ENCODE measurements at regions not wholly inside any gene's neighbourhood (a gene's known extent, or its start where the extent isn't known, plus 50 kb on each side); places are given as distances from the start of the nearest gene placed in this dataset.

- Histone ChIP-seq H2AFZ (ENCODE audit: low read length) (no peak overlapping the region), H3K79me2 (ENCODE audit: low read length) (no peaks in the 10 kb centered on the region), H3K27me3 (ENCODE audit: low read length) (no peaks in the 10 kb centered on the region), H3K27ac (ENCODE audit: low read length) (no peak overlapping the region), H3K4me2 (ENCODE audit: low read depth, low read length, poor library complexity, severe bottlenecking) (no peak overlapping the region), H3K9me2 (replicated peaks; ENCODE audit: insufficient read depth, low read length) (no peaks in the 10 kb centered on the region), H3K9ac (ENCODE audit: low read length) (no peak overlapping the region), H3K4me3 (ENCODE audit: low read length) (no peak overlapping the region), H3K9me3 (ENCODE audit: low read length) (no peaks in the 10 kb centered on the region), H3K4me1 (ENCODE audit: low read length) (no peaks in the 10 kb centered on the region), H3K36me3 (ENCODE audit: insufficient read depth, low read length) (no peaks in the 10 kb centered on the region), H4K20me1 (ENCODE audit: insufficient read depth, low read depth, low read length) (no peaks in the 10 kb centered on the region)
- no peak for DNase-seq
These were observed 131.9 kb downstream of the RDH14 start for GRCh38 chr2:18428516-18428915.

GRCh38 chr2:18427762-18428161, 132.7 kb downstream of the RDH14 start:
- no peaks in the 10 kb centered on the region for H3K9me3 ChIP-seq (ENCODE audit: low read length)
- no peaks in the 10 kb centered on the region for H3K9me2 ChIP-seq (replicated peaks; ENCODE audit: insufficient read depth, low read length)
- H3K4me3 ChIP-seq (ENCODE audit: low read length) = no peak overlapping the region
- no peaks in the 10 kb centered on the region for H3K79me2 ChIP-seq (ENCODE audit: low read length)
- no peaks in the 10 kb centered on the region for H3K27me3 ChIP-seq (ENCODE audit: low read length)
- no peak overlapping the region for H3K9ac ChIP-seq (ENCODE audit: low read length)
- DNase-seq = no peak
- no peak overlapping the region for H2AFZ ChIP-seq (ENCODE audit: low read length)
- H4K20me1 ChIP-seq (ENCODE audit: insufficient read depth, low read depth, low read length) = no peaks in the 10 kb centered on the region
- no peak overlapping the region for H3K4me2 ChIP-seq (ENCODE audit: low read depth, low read length, poor library complexity, severe bottlenecking)
- no peaks in the 10 kb centered on the region for H3K36me3 ChIP-seq (ENCODE audit: insufficient read depth, low read length)
- no peak overlapping the region for H3K27ac ChIP-seq (ENCODE audit: low read length)
- H3K4me1 ChIP-seq (ENCODE audit: low read length) = no peaks in the 10 kb centered on the region

GRCh38 chr2:18426174-18426573, 134.3 kb downstream of the RDH14 start:
- no peaks in the 10 kb centered on the region for H3K27me3 ChIP-seq (ENCODE audit: low read length)
- H3K9me2 ChIP-seq (replicated peaks; ENCODE audit: insufficient read depth, low read length) = no peaks in the 10 kb centered on the region
- H2AFZ ChIP-seq (ENCODE audit: low read length) = no peak overlapping the region
- DNase-seq = no peak
- H3K36me3 ChIP-seq (ENCODE audit: insufficient read depth, low read length) = no peaks in the 10 kb centered on the region
- no peak overlapping the region for H3K9ac ChIP-seq (ENCODE audit: low read length)
- H3K4me2 ChIP-seq (ENCODE audit: low read depth, low read length, poor library complexity, severe bottlenecking) = no peak overlapping the region
- no peak overlapping the region for H3K4me3 ChIP-seq (ENCODE audit: low read length)
- no peaks in the 10 kb centered on the region for H3K9me3 ChIP-seq (ENCODE audit: low read length)
- no peaks in the 10 kb centered on the region for H3K4me1 ChIP-seq (ENCODE audit: low read length)
- H4K20me1 ChIP-seq (ENCODE audit: insufficient read depth, low read depth, low read length) = no peaks in the 10 kb centered on the region
- H3K27ac ChIP-seq (ENCODE audit: low read length) = no peak overlapping the region
- H3K79me2 ChIP-seq (ENCODE audit: low read length) = no peaks in the 10 kb centered on the region

GRCh38 chr2:18425210-18425703, 135.2 kb downstream of the RDH14 start:
- Histone ChIP-seq H3K4me2 (ENCODE audit: low read depth, low read length, poor library complexity, severe bottlenecking) (no peak overlapping the region), H3K9me3 (ENCODE audit: low read length) (no peaks in the 10 kb centered on the region), H3K4me1 (ENCODE audit: low read length) (no peaks in the 10 kb centered on the region), H3K36me3 (ENCODE audit: insufficient read depth, low read length) (no peaks in the 10 kb centered on the region), H3K9me2 (replicated peaks; ENCODE audit: insufficient read depth, low read length) (no peaks in the 10 kb centered on the region), H2AFZ (ENCODE audit: low read length) (no peak overlapping the region), H3K27me3 (ENCODE audit: low read length) (no peaks in the 10 kb centered on the region), H3K9ac (ENCODE audit: low read length) (no peak overlapping the region), H3K27ac (ENCODE audit: low read length) (no peak overlapping the region), H4K20me1 (ENCODE audit: insufficient read depth, low read depth, low read length) (no peaks in the 10 kb centered on the region), H3K4me3 (ENCODE audit: low read length) (no peak overlapping the region), H3K79me2 (ENCODE audit: low read length) (no peaks in the 10 kb centered on the region)
- DNase-seq = no peak

GRCh38 chr2:18423636-18424035, 136.8 kb downstream of the RDH14 start:
- no peak overlapping the region for H3K4me2 ChIP-seq (ENCODE audit: low read depth, low read length, poor library complexity, severe bottlenecking)
- H3K9ac ChIP-seq (ENCODE audit: low read length) = no peak overlapping the region
- H4K20me1 ChIP-seq (ENCODE audit: insufficient read depth, low read depth, low read length) = no peaks in the 10 kb centered on the region
- no peak overlapping the region for H2AFZ ChIP-seq (ENCODE audit: low read length)
- no peaks in the 10 kb centered on the region for H3K79me2 ChIP-seq (ENCODE audit: low read length)
- H3K27me3 ChIP-seq (ENCODE audit: low read length) = no peaks in the 10 kb centered on the region
- H3K9me2 ChIP-seq (replicated peaks; ENCODE audit: insufficient read depth, low read length) = no peaks in the 10 kb centered on the region
- H3K4me1 ChIP-seq (ENCODE audit: low read length) = no peaks in the 10 kb centered on the region
- no peak for DNase-seq
- no peak overlapping the region for H3K27ac ChIP-seq (ENCODE audit: low read length)
- no peaks in the 10 kb centered on the region for H3K9me3 ChIP-seq (ENCODE audit: low read length)
- H3K36me3 ChIP-seq (ENCODE audit: insufficient read depth, low read length) = no peaks in the 10 kb centered on the region
- no peak overlapping the region for H3K4me3 ChIP-seq (ENCODE audit: low read length)

GRCh38 chr2:18422432-18423165, 137.9 kb downstream of the RDH14 start:
- no peak for DNase-seq
- no peaks in the 10 kb centered on the region for H4K20me1 ChIP-seq (ENCODE audit: insufficient read depth, low read depth, low read length)
- no peak overlapping the region for H3K4me2 ChIP-seq (ENCODE audit: low read depth, low read length, poor library complexity, severe bottlenecking)
- H3K4me1 ChIP-seq (ENCODE audit: low read length) = no peaks in the 10 kb centered on the region
- no peaks in the 10 kb centered on the region for H3K27me3 ChIP-seq (ENCODE audit: low read length)
- H3K9me2 ChIP-seq (replicated peaks; ENCODE audit: insufficient read depth, low read length) = no peaks in the 10 kb centered on the region
- H3K79me2 ChIP-seq (ENCODE audit: low read length) = no peaks in the 10 kb centered on the region
- no peaks in the 10 kb centered on the region for H3K36me3 ChIP-seq (ENCODE audit: insufficient read depth, low read length)
- H3K4me3 ChIP-seq (ENCODE audit: low read length) = no peak overlapping the region
- no peak overlapping the region for H3K9ac ChIP-seq (ENCODE audit: low read length)
- H2AFZ ChIP-seq (ENCODE audit: low read length) = no peak overlapping the region
- H3K27ac ChIP-seq (ENCODE audit: low read length) = no peak overlapping the region
- no peaks in the 10 kb centered on the region for H3K9me3 ChIP-seq (ENCODE audit: low read length)

GRCh38 chr2:18413676-18414396, 146.6 kb downstream of the RDH14 start:
- Histone ChIP-seq H3K36me3 (ENCODE audit: insufficient read depth, low read length) (no peaks in the 10 kb centered on the region), H3K9me3 (ENCODE audit: low read length) (no peaks in the 10 kb centered on the region), H3K4me3 (ENCODE audit: low read length) (no peak overlapping the region), H3K79me2 (ENCODE audit: low read length) (no peaks in the 10 kb centered on the region), H3K4me2 (ENCODE audit: low read depth, low read length, poor library complexity, severe bottlenecking) (no peak overlapping the region), H3K27me3 (ENCODE audit: low read length) (no peaks in the 10 kb centered on the region), H4K20me1 (ENCODE audit: insufficient read depth, low read depth, low read length) (no peaks in the 10 kb centered on the region), H3K27ac (ENCODE audit: low read length) (no peak overlapping the region), H3K9me2 (replicated peaks; ENCODE audit: insufficient read depth, low read length) (no peaks in the 10 kb centered on the region), H3K9ac (ENCODE audit: low read length) (no peak overlapping the region), H3K4me1 (ENCODE audit: low read length) (no peaks in the 10 kb centered on the region), H2AFZ (ENCODE audit: low read length) (no peak overlapping the region)
- DNase-seq = no peak

- Histone ChIP-seq H3K27ac (ENCODE audit: low read length) (no peak overlapping the region), H3K4me3 (ENCODE audit: low read length) (no peak overlapping the region), H2AFZ (ENCODE audit: low read length) (no peak overlapping the region), H3K4me2 (ENCODE audit: low read depth, low read length, poor library complexity, severe bottlenecking) (no peak overlapping the region), H3K36me3 (ENCODE audit: insufficient read depth, low read length) (no peaks in the 10 kb centered on the region), H3K9ac (ENCODE audit: low read length) (no peak overlapping the region), H3K27me3 (ENCODE audit: low read length) (no peaks in the 10 kb centered on the region), H3K9me3 (ENCODE audit: low read length) (no peaks in the 10 kb centered on the region), H3K4me1 (ENCODE audit: low read length) (no peaks in the 10 kb centered on the region), H3K9me2 (replicated peaks; ENCODE audit: insufficient read depth, low read length) (no peaks in the 10 kb centered on the region), H4K20me1 (ENCODE audit: insufficient read depth, low read depth, low read length) (no peaks in the 10 kb centered on the region), H3K79me2 (ENCODE audit: low read length) (no peaks in the 10 kb centered on the region)
- no peak for DNase-seq
These were observed 147.3 kb downstream of the RDH14 start for GRCh38 chr2:18412980-18413675.
